Neural progenitor cell (in vitro differentiated cells): ENCODE measurements at regions not wholly inside any gene's neighbourhood (a gene's known extent, or its start where the extent isn't known, plus 50 kb on each side); places are given as distances from the start of the nearest gene placed in this dataset.
"Not testable (repeated sequence)": the region's sequence is repeated elsewhere in the genome, so short reads cannot be mapped to it uniquely, and the experiment has no call there.

Source experiments
- DNase-seq: peaks from one replicate; pipeline ENCODE4 v3.0.0-alpha.2; 2016; ENCODE audit warnings: low spot score
- H2AFZ ChIP-seq: fragments of 200-600 bp; sonication (generic); replicated peaks from 2 replicates; pipeline ENCODE4 v1.6.1; 2016; ENCODE audit warnings: antibody characterized with exemption
- H3F3A ChIP-seq: fragments of 200-600 bp; sonication (generic); 2 replicates; pipeline ENCODE4 v1.6.1; 2016; ENCODE audit warnings: antibody characterized with exemption, low read depth
- H3K27ac ChIP-seq: fragments of 200-600 bp; sonication (generic); 2 replicates; pipeline ENCODE4 v1.5.1; 2016; ENCODE audit warnings: mild to moderate bottlenecking
- H3K27me3 ChIP-seq: fragments of 200-600 bp; sonication (generic); 2 replicates; pipeline ENCODE4 v1.6.1; 2016; ENCODE audit warnings: mild to moderate bottlenecking, moderate library complexity
- H3K36me3 ChIP-seq: fragments of 200-600 bp; sonication (generic); 2 replicates; pipeline ENCODE4 v1.5.1; 2016
- H3K4me1 ChIP-seq: fragments of 200-600 bp; sonication (generic); 2 replicates; pipeline ENCODE4 v1.6.1; 2016; ENCODE audit warnings: mixed run types
- H3K4me2 ChIP-seq: fragments of 200-600 bp; sonication (generic); 2 replicates; pipeline ENCODE4 v1.6.1; 2016
- H3K4me3 ChIP-seq: fragments of 200-600 bp; sonication (generic); 2 replicates; pipeline ENCODE4 v1.5.1; 2016
- H3K79me2 ChIP-seq: fragments of 200-600 bp; sonication (generic); 2 replicates; pipeline ENCODE4 v1.6.1; 2016; ENCODE audit warnings: low read depth
- H3K9ac ChIP-seq: fragments of 200-600 bp; sonication (generic); 2 replicates; pipeline ENCODE4 v1.6.1; 2016
- H3K9me3 ChIP-seq: fragments of 200-600 bp; sonication (generic); 2 replicates; pipeline ENCODE4 v1.5.1; 2016; ENCODE audit warnings: low read depth
- H4K20me1 ChIP-seq: fragments of 200-600 bp; sonication (generic); 2 replicates; pipeline ENCODE4 v1.6.1; 2016; ENCODE audit warnings: low read depth
- H3K27ac Mint-ChIP-seq: 3 replicates; pipeline ENCODE4 v1.8.0; 2021; ENCODE audit warnings: mixed read lengths
- H3K27me3 Mint-ChIP-seq: 2 replicates; pipeline ENCODE4 v1.8.0; 2022; ENCODE audit warnings: low read depth, mild to moderate bottlenecking, inconsistent platforms, moderate library complexity, mixed read lengths; ENCODE audit not compliant: insufficient read depth
- H3K36me3 Mint-ChIP-seq: 3 replicates; pipeline ENCODE4 v1.8.0; 2021; ENCODE audit warnings: mixed read lengths
- H3K4me1 Mint-ChIP-seq: 3 replicates; pipeline ENCODE4 v1.8.0; 2021; ENCODE audit warnings: mixed read lengths
- H3K4me3 Mint-ChIP-seq: 3 replicates; pipeline ENCODE4 v1.8.0; 2021; ENCODE audit warnings: mild to moderate bottlenecking, moderate library complexity, mixed read lengths
- H3K9me3 Mint-ChIP-seq: 3 replicates; pipeline ENCODE4 v1.8.0; 2020; ENCODE audit warnings: mixed read lengths
- EZH2 ChIP-seq: fragments of 200-600 bp; sonication (generic); IDR thresholded peaks from 2 replicates; pipeline ENCODE4 v1.6.1; 2017; ENCODE audit warnings: antibody characterized with exemption, mild to moderate bottlenecking, moderate library complexity
- EZH2phosphoT487 ChIP-seq: fragments of 200-600 bp; sonication (generic); IDR thresholded peaks from 2 replicates; pipeline ENCODE4 v1.6.1; 2017; ENCODE audit warnings: antibody characterized with exemption
- TF ChIP-seq, protein P1 (sequence below): fragments of 200-600 bp; sonication (generic); IDR thresholded peaks from 2 replicates; pipeline ENCODE4 v1.5.1; 2017; ENCODE audit warnings: antibody characterized with exemption, mild to moderate bottlenecking

DNA sequence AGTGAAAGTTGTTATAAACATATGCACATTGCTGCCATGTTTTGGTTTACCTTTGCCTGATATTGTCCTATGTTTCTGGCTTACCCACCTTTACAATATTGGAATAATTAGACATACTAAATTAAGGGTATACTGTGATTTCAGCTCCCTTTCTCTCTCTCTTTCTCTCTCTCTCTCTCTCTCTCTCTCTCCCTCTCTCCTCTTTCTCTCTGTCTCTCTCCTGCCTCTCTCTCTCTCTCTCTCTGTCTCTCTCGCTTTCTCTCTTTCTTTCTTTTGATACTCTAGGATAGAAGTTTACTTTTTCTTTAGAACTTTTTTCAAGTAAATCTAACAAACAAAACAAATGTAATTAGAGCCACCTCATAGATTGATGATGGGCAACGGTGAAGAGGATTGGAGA lies 239.6 kb downstream of the TMEM161B start:
- H3K27ac Mint-ChIP-seq, result no peak overlapping the region
- Histone ChIP-seq H3K9me3 (no peaks in the 10 kb centered on the region), H2AFZ (no peak overlapping the region), H4K20me1 (no peaks in the 10 kb centered on the region), H3K4me1 (no peaks in the 10 kb centered on the region), H3K4me2 (no peak overlapping the region), H3K79me2 (no peaks in the 10 kb centered on the region), H3K36me3 (no peaks in the 10 kb centered on the region), H3K27me3 (no peaks in the 10 kb centered on the region), H3K4me3 (no peak overlapping the region), H3K9ac (no peak overlapping the region), H3F3A (no peaks in the 10 kb centered on the region), H3K27ac (no peak overlapping the region)
- peaks cover 4% of the 10 kb centered on the region for H3K4me1 Mint-ChIP-seq
- H3K4me3 Mint-ChIP-seq, result no peak overlapping the region
- no peaks in the 10 kb centered on the region for H3K27me3 Mint-ChIP-seq
- no peak for DNase-seq
- H3K36me3 Mint-ChIP-seq, result no peaks in the 10 kb centered on the region
- H3K9me3 Mint-ChIP-seq, result no peaks in the 10 kb centered on the region
- TF ChIP-seq, protein P1, sequence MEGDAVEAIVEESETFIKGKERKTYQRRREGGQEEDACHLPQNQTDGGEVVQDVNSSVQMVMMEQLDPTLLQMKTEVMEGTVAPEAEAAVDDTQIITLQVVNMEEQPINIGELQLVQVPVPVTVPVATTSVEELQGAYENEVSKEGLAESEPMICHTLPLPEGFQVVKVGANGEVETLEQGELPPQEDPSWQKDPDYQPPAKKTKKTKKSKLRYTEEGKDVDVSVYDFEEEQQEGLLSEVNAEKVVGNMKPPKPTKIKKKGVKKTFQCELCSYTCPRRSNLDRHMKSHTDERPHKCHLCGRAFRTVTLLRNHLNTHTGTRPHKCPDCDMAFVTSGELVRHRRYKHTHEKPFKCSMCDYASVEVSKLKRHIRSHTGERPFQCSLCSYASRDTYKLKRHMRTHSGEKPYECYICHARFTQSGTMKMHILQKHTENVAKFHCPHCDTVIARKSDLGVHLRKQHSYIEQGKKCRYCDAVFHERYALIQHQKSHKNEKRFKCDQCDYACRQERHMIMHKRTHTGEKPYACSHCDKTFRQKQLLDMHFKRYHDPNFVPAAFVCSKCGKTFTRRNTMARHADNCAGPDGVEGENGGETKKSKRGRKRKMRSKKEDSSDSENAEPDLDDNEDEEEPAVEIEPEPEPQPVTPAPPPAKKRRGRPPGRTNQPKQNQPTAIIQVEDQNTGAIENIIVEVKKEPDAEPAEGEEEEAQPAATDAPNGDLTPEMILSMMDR, result no peak
- no peak for TF ChIP-seq EZH2
- no peak for TF ChIP-seq EZH2phosphoT487

DNA sequence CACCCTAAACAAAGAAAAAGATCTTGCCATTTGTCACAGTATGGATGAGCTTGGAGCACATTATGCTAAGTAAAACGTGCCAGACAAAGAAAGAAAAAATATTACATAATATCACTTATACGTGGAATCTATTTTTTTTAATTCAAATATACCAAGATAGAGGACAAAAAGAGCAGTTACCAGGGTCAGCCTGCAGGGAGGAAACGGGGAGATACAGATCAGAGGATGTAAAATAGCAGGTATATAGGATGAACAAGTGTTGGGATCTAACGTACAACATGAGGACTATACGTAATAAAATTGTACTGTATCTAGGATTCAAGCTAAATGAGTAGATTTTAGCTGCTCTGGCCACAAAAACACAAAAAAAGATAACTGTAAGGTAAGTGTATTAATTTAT lies 247.5 kb downstream of the TMEM161B start:
- Histone ChIP-seq H3F3A (no peaks in the 10 kb centered on the region), H3K27ac (no peak overlapping the region), H3K4me3 (no peak overlapping the region), H3K9ac (no peak overlapping the region), H3K4me1 (no peaks in the 10 kb centered on the region), H3K27me3 (no peaks in the 10 kb centered on the region), H3K9me3 (no peaks in the 10 kb centered on the region), H2AFZ (no peak overlapping the region), H4K20me1 (no peaks in the 10 kb centered on the region), H3K79me2 (no peaks in the 10 kb centered on the region), H3K36me3 (no peaks in the 10 kb centered on the region), H3K4me2 (no peak overlapping the region)
- Mint-ChIP-seq H3K9me3 (no peaks in the 10 kb centered on the region), H3K27ac (no peak overlapping the region), H3K4me3 (no peak overlapping the region), H3K27me3 (no peaks in the 10 kb centered on the region), H3K36me3 (no peaks in the 10 kb centered on the region), H3K4me1 (no peaks in the 10 kb centered on the region)
- DNase-seq, result no peak
- no peak for TF ChIP-seq EZH2phosphoT487

DNA sequence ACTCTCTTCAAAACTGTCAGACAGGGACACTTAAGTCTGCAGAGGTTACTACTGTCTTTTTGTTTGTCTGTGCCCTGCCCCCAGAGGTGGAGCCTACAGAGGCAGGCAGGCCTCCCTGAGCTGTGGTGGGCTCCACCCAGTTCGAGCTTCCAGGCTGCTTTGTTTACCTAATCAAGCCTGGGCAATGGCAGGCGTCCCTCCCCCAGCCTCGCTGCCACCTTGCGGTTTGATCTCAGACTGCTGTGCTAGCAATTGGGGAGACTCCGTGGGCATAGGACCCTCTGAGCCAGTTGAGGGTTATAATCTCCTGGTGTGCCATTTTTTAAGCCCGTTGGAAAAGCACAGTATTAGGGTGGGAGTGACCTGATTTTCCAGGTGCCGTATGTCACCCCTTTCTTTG lies 253.7 kb downstream of the TMEM161B start:
- H3K4me1 Mint-ChIP-seq, H3K79me2 ChIP-seq, H3F3A ChIP-seq, DNase-seq, H4K20me1 ChIP-seq, H3K4me2 ChIP-seq, H3K4me3 Mint-ChIP-seq, H3K4me1 ChIP-seq, H3K36me3 Mint-ChIP-seq, H3K9me3 Mint-ChIP-seq, H3K36me3 ChIP-seq, H3K27ac Mint-ChIP-seq, H3K27me3 ChIP-seq, H3K4me3 ChIP-seq, H3K27me3 Mint-ChIP-seq, H2AFZ ChIP-seq, H3K27ac ChIP-seq, H3K9me3 ChIP-seq, H3K9ac ChIP-seq: not testable (repeated sequence)

DNA sequence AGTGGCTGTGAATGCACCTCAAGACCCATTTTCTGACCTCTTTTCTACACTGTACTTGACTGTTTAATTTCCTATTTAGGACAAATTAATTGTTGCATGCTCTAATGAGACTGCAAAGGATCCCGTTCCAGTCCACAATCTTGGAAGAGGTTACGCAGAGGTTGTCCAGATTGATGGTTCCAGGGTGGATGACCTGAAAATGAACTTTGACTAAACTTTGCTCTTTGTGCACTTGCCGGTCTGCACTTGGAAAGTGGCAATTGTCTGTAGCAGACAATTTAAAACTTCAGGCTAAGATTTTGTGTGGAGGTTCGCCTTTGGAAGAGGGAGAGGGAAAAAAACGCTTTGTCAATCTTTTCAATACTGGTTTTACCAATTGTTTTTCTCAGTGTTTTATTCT lies 267.8 kb downstream of the TMEM161B start:
- no peaks in the 10 kb centered on the region for H3K36me3 Mint-ChIP-seq
- Histone ChIP-seq H3K4me1 (no peaks in the 10 kb centered on the region), H3K4me3 (no peak overlapping the region), H3K4me2 (no peak overlapping the region), H3K79me2 (no peaks in the 10 kb centered on the region), H3K9ac (no peak overlapping the region), H3K9me3 (no peaks in the 10 kb centered on the region), H3K36me3 (no peaks in the 10 kb centered on the region), H2AFZ (no peak overlapping the region), H3K27ac (no peak overlapping the region), H3F3A (no peaks in the 10 kb centered on the region), H3K27me3 (no peaks in the 10 kb centered on the region), H4K20me1 (no peaks in the 10 kb centered on the region)
- TF ChIP-seq, protein P1, result no peak
- TF ChIP-seq EZH2, result no peak
- no peak for TF ChIP-seq EZH2phosphoT487
- H3K4me3 Mint-ChIP-seq, result no peak overlapping the region
- peaks cover 2% of the 10 kb centered on the region for H3K27me3 Mint-ChIP-seq
- H3K27ac Mint-ChIP-seq, result no peak overlapping the region
- no peaks in the 10 kb centered on the region for H3K4me1 Mint-ChIP-seq
- no peak for DNase-seq
- no peaks in the 10 kb centered on the region for H3K9me3 Mint-ChIP-seq
